GM23338 (cell line): ENCODE measurements at regions not wholly inside any gene's neighbourhood (a gene's known extent, or its start where the extent isn't known, plus 50 kb on each side); places are given as distances from the start of the nearest gene placed in this dataset.

ENCODE experiments used
- ATAC-seq: fragments of 200-7000 bp; cut with Tn5 transposase; 3 replicates; pipeline ENCODE4 v1.9.1; 2020
- DNase-seq: peaks from one replicate; pipeline ENCODE4 v3.0.0-alpha.2; 2015; ENCODE audit warnings: low spot score
- H2AFZ ChIP-seq: fragments of 200-600 bp; sonication (generic); 2 replicates; pipeline ENCODE4 v1.8.0; 2016; ENCODE audit warnings: antibody characterized with exemption, mild to moderate bottlenecking, moderate library complexity
- H3F3A ChIP-seq: fragments of 200-600 bp; sonication (generic); replicated peaks from 2 replicates; pipeline ENCODE4 v1.8.0; 2017; ENCODE audit warnings: antibody characterized with exemption, mixed run types, low read depth
- H3K27ac ChIP-seq: fragments of 200-600 bp; sonication (generic); 2 replicates; pipeline ENCODE4 v1.6.1; 2016; ENCODE audit warnings: low read depth
- H3K27me3 ChIP-seq: fragments of 200-600 bp; sonication (generic); 2 replicates; pipeline ENCODE4 v1.8.0; 2016; ENCODE audit warnings: mild to moderate bottlenecking, mixed run types, moderate library complexity; ENCODE audit not compliant: insufficient read depth
- H3K36me3 ChIP-seq: fragments of 200-600 bp; sonication (generic); 2 replicates; pipeline ENCODE4 v1.8.0; 2016; ENCODE audit warnings: mild to moderate bottlenecking; ENCODE audit not compliant: insufficient read depth
- H3K4me1 ChIP-seq: fragments of 200-600 bp; sonication (generic); 2 replicates; pipeline ENCODE4 v1.8.0; 2016; ENCODE audit warnings: mild to moderate bottlenecking, moderate library complexity; ENCODE audit not compliant: insufficient read depth
- H3K4me2 ChIP-seq: fragments of 200-600 bp; sonication (generic); 2 replicates; pipeline ENCODE4 v1.7.1; 2017; ENCODE audit warnings: mixed run types
- H3K4me3 ChIP-seq: fragments of 200-600 bp; sonication (generic); 2 replicates; pipeline ENCODE4 v1.6.1; 2016; ENCODE audit warnings: mixed run types
- H3K79me2 ChIP-seq: fragments of 200-600 bp; sonication (generic); replicated peaks from 2 replicates; pipeline ENCODE4 v1.8.0; 2017; ENCODE audit warnings: mild to moderate bottlenecking; ENCODE audit not compliant: insufficient read depth
- H3K9me2 ChIP-seq: fragments of 200-600 bp; sonication (generic); 2 replicates; pipeline ENCODE4 v1.8.0; 2017; ENCODE audit not compliant: insufficient read depth
- H4K20me1 ChIP-seq: fragments of 200-600 bp; sonication (generic); replicated peaks from 2 replicates; pipeline ENCODE4 v1.8.0; 2017; ENCODE audit warnings: mild to moderate bottlenecking; ENCODE audit not compliant: insufficient read depth
- H3K27ac Mint-ChIP-seq: 2 replicates; pipeline ENCODE4 v1.8.0; 2020; ENCODE audit warnings: inconsistent platforms, mild to moderate bottlenecking, moderate library complexity, mixed read lengths
- H3K27me3 Mint-ChIP-seq: 3 replicates; pipeline ENCODE4 v1.8.0; 2022; ENCODE audit warnings: low read depth, mild to moderate bottlenecking, moderate library complexity, mixed read lengths, inconsistent platforms; ENCODE audit not compliant: insufficient read depth, poor library complexity
- H3K36me3 Mint-ChIP-seq: 3 replicates; pipeline ENCODE4 v1.8.0; 2021; ENCODE audit warnings: low read depth, mild to moderate bottlenecking, inconsistent platforms, moderate library complexity, mixed read lengths
- H3K4me1 Mint-ChIP-seq: 3 replicates; pipeline ENCODE4 v1.8.0; 2020; ENCODE audit warnings: mild to moderate bottlenecking, inconsistent platforms, mixed read lengths
- H3K4me3 Mint-ChIP-seq: 3 replicates; pipeline ENCODE4 v1.8.0; 2021; ENCODE audit warnings: moderate library complexity, mild to moderate bottlenecking, inconsistent platforms, mixed read lengths
- H3K9me3 Mint-ChIP-seq: 3 replicates; pipeline ENCODE4 v1.8.0; 2020; ENCODE audit warnings: moderate library complexity, mild to moderate bottlenecking, inconsistent platforms, mixed read lengths
- CREB1 ChIP-seq: fragments of 250-450 bp; sonication (Bioruptor Pico); IDR thresholded peaks from 2 replicates; pipeline ENCODE4 v1.5.0; 2020; ENCODE audit warnings: low read depth, mild to moderate bottlenecking, moderate library complexity
- EZH2phosphoT487 ChIP-seq: fragments of 200-600 bp; sonication (generic); IDR thresholded peaks from one replicate; pipeline ENCODE4 v1.8.1; 2018; ENCODE audit warnings: antibody characterized with exemption; ENCODE audit not compliant: unreplicated experiment
- JUNB ChIP-seq: IDR thresholded peaks from one replicate; pipeline ENCODE4 v1.6.1; 2016; ENCODE audit warnings: antibody characterized with exemption; ENCODE audit not compliant: unreplicated experiment
- STAT1 ChIP-seq: IDR thresholded peaks from one replicate; pipeline ENCODE4 v1.6.1; 2016; ENCODE audit warnings: antibody characterized with exemption; ENCODE audit not compliant: unreplicated experiment
- TF ChIP-seq, protein P1 (sequence below): fragments of 250-450 bp; sonication (Bioruptor Pico); IDR thresholded peaks from 2 replicates; pipeline ENCODE4 v1.5.0; 2020; ENCODE audit warnings: mild to moderate bottlenecking, moderate library complexity
- TF ChIP-seq, protein P2 (sequence below): IDR thresholded peaks from 2 replicates; pipeline ENCODE4 v1.6.1; 2016; ENCODE audit warnings: antibody characterized with exemption
- TF ChIP-seq, protein P3 (sequence below), 2 experiments: fragments of 200-600 bp in 1 of 2; sonication (generic) in 1 of 2; conservative IDR thresholded peaks; 2 replicates each; pipeline versions ENCODE4 v1.5.1 to v1.6.1; 2016 to 2017; ENCODE audit warnings: antibody characterized with exemption in 2 of 2, low read depth in 2 of 2, mild to moderate bottlenecking in 2 of 2, moderate library complexity in 1 of 2

DNA sequence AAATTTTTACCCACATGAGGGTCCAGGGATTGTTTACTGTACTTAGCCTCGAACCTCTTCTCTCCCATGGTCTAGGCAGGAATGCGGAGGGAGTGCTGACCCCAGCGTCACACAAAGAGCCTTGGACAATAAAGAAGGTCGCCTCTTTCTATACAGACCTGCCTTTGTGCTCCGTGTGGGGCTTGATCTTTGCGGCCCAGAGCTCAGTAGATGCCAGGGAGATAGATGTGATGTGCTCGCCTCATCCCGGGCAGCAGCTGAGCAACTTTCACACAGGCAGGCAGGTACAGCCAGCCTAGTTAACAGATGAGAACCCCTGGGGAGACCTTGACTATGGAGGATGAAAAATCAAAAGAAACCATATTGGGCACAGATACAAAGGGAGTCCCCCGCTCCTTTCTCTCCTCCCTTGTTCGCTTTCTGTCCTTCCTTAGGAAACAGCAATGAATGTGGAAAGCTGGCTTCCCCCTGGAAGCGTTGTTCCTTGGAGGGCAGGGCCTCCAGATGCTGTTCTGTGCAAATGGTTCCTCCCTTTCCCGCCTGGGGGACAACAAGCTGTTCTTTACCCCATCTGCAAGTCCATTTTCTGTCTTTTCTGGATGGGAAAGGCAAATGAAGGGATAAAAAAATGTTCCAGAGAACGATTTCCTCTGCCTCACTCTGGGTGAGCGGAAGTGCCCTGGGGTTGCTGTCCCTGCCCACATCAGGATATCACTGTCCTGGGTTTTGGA is 128.3 kb downstream of the OLIG3 start (continued):
- TF ChIP-seq, protein P1, sequence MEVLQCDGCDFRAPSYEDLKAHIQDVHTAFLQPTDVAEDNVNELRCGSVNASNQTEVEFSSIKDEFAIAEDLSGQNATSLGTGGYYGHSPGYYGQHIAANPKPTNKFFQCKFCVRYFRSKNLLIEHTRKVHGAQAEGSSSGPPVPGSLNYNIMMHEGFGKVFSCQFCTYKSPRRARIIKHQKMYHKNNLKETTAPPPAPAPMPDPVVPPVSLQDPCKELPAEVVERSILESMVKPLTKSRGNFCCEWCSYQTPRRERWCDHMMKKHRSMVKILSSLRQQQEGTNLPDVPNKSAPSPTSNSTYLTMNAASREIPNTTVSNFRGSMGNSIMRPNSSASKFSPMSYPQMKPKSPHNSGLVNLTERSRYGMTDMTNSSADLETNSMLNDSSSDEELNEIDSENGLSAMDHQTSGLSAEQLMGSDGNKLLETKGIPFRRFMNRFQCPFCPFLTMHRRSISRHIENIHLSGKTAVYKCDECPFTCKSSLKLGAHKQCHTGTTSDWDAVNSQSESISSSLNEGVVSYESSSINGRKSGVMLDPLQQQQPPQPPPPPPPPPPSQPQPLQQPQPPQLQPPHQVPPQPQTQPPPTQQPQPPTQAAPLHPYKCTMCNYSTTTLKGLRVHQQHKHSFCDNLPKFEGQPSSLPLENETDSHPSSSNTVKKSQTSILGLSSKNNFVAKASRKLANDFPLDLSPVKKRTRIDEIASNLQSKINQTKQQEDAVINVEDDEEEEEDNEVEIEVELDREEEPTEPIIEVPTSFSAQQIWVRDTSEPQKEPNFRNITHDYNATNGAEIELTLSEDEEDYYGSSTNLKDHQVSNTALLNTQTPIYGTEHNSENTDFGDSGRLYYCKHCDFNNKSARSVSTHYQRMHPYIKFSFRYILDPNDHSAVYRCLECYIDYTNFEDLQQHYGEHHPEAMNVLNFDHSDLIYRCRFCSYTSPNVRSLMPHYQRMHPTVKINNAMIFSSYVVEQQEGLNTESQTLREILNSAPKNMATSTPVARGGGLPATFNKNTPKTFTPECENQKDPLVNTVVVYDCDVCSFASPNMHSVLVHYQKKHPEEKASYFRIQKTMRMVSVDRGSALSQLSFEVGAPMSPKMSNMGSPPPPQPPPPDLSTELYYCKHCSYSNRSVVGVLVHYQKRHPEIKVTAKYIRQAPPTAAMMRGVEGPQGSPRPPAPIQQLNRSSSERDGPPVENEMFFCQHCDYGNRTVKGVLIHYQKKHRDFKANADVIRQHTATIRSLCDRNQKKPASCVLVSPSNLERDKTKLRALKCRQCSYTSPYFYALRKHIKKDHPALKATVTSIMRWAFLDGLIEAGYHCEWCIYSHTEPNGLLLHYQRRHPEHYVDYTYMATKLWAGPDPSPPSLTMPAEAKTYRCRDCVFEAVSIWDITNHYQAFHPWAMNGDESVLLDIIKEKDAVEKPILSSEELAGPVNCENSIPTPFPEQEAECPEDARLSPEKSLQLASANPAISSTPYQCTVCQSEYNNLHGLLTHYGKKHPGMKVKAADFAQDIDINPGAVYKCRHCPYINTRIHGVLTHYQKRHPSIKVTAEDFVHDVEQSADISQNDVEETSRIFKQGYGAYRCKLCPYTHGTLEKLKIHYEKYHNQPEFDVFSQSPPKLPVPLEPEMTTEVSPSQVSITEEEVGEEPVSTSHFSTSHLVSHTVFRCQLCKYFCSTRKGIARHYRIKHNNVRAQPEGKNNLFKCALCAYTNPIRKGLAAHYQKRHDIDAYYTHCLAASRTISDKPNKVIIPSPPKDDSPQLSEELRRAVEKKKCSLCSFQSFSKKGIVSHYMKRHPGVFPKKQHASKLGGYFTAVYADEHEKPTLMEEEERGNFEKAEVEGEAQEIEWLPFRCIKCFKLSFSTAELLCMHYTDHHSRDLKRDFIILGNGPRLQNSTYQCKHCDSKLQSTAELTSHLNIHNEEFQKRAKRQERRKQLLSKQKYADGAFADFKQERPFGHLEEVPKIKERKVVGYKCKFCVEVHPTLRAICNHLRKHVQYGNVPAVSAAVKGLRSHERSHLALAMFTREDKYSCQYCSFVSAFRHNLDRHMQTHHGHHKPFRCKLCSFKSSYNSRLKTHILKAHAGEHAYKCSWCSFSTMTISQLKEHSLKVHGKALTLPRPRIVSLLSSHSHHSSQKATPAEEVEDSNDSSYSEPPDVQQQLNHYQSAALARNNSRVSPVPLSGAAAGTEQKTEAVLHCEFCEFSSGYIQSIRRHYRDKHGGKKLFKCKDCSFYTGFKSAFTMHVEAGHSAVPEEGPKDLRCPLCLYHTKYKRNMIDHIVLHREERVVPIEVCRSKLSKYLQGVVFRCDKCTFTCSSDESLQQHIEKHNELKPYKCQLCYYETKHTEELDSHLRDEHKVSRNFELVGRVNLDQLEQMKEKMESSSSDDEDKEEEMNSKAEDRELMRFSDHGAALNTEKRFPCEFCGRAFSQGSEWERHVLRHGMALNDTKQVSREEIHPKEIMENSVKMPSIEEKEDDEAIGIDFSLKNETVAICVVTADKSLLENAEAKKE (CRISPR knock-in tag) = no peak
- TF ChIP-seq, protein P2, sequence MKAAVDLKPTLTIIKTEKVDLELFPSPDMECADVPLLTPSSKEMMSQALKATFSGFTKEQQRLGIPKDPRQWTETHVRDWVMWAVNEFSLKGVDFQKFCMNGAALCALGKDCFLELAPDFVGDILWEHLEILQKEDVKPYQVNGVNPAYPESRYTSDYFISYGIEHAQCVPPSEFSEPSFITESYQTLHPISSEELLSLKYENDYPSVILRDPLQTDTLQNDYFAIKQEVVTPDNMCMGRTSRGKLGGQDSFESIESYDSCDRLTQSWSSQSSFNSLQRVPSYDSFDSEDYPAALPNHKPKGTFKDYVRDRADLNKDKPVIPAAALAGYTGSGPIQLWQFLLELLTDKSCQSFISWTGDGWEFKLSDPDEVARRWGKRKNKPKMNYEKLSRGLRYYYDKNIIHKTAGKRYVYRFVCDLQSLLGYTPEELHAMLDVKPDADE = no peak

DNA sequence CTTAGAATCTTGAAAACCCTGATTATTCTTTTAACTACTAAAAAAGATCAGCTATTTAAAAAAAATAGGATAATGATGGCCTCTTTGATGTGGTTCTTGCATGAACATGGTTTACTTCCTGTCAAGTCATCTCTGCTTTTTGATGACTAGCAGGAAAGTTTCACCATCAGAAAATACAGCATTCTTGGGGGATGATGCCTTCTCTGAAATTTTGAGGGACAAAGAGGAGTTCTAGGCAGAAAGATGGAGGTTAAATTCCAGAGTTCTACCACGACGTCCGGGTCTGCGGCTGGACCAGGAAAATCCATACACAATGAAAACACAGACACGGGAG is 130.4 kb downstream of the OLIG3 start:
- no peak for DNase-seq
- H3K4me1 ChIP-seq = peaks cover 9% of the 10 kb centered on the region
- no peak overlapping the region for H3K4me3 ChIP-seq
- no peaks in the 10 kb centered on the region for H3F3A ChIP-seq
- Mint-ChIP-seq H3K9me3 (no peaks in the 10 kb centered on the region), H3K36me3 (no peaks in the 10 kb centered on the region), H3K27ac (no peak overlapping the region), H3K4me3 (no peak overlapping the region), H3K27me3 (no peaks in the 10 kb centered on the region), H3K4me1 (peaks cover 11% of the 10 kb centered on the region)
- H3K27me3 ChIP-seq = no peaks in the 10 kb centered on the region
- H3K79me2 ChIP-seq = no peaks in the 10 kb centered on the region
- H3K9me2 ChIP-seq = no peaks in the 10 kb centered on the region
- no peak overlapping the region for H3K27ac ChIP-seq
- ATAC-seq = no peak
- no peak overlapping the region for H2AFZ ChIP-seq
- H3K4me2 ChIP-seq = no peak overlapping the region
- H3K36me3 ChIP-seq = no peaks in the 10 kb centered on the region
- no peaks in the 10 kb centered on the region for H4K20me1 ChIP-seq
- TF ChIP-seq, protein P3, sequence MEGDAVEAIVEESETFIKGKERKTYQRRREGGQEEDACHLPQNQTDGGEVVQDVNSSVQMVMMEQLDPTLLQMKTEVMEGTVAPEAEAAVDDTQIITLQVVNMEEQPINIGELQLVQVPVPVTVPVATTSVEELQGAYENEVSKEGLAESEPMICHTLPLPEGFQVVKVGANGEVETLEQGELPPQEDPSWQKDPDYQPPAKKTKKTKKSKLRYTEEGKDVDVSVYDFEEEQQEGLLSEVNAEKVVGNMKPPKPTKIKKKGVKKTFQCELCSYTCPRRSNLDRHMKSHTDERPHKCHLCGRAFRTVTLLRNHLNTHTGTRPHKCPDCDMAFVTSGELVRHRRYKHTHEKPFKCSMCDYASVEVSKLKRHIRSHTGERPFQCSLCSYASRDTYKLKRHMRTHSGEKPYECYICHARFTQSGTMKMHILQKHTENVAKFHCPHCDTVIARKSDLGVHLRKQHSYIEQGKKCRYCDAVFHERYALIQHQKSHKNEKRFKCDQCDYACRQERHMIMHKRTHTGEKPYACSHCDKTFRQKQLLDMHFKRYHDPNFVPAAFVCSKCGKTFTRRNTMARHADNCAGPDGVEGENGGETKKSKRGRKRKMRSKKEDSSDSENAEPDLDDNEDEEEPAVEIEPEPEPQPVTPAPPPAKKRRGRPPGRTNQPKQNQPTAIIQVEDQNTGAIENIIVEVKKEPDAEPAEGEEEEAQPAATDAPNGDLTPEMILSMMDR (conservative IDR thresholded peaks at IDR 0.05; ENCODE audit: low read depth in 2 of 2) = no peak
- TF ChIP-seq CREB1 (CRISPR knock-in tag) (no peak), JUNB (no peak), STAT1 (no peak), EZH2phosphoT487 (no peak)
